Memory B cell (primary cell): ENCODE measurements at regions not wholly inside any gene's neighbourhood (a gene's known extent, or its start where the extent isn't known, plus 50 kb on each side); places are given as distances from the start of the nearest gene placed in this dataset.

Experiments
- ATAC-seq: fragments of 150-1000 bp; cut with Tn5 transposase; 2 replicates; pipeline ENCODE4 v1.10.0; 2021; ENCODE audit warnings: low read depth, mild to moderate bottlenecking, moderate library complexity
- DNase-seq, 2 donors: peaks; one replicate each; pipeline ENCODE4 v3.0.0; 2022; ENCODE audit warnings: low spot score in 2 of 2
- H3K27ac Mint-ChIP-seq: one replicate; pipeline ENCODE4 v1.8.0; 2022; ENCODE audit warnings: mild to moderate bottlenecking, moderate library complexity, mixed read lengths
- H3K27me3 Mint-ChIP-seq: one replicate; pipeline ENCODE4 v1.8.0; 2022; ENCODE audit warnings: mixed read lengths
- H3K36me3 Mint-ChIP-seq: one replicate; pipeline ENCODE4 v1.8.0; 2022; ENCODE audit warnings: mild to moderate bottlenecking, mixed read lengths
- H3K4me1 Mint-ChIP-seq: one replicate; pipeline ENCODE4 v1.8.0; 2022; ENCODE audit warnings: mixed read lengths
- H3K4me3 Mint-ChIP-seq: one replicate; pipeline ENCODE4 v1.8.0; 2022; ENCODE audit warnings: mild to moderate bottlenecking, moderate library complexity, mixed read lengths
- H3K9me3 Mint-ChIP-seq: one replicate; pipeline ENCODE4 v1.8.0; 2022; ENCODE audit warnings: mixed read lengths

GRCh38 chrX:110578270-110578669, 217.3 kb downstream of the CHRDL1 start:
- Mint-ChIP-seq H3K4me3 (no peak overlapping the region), H3K4me1 (no peaks in the 10 kb centered on the region), H3K9me3 (no peaks in the 10 kb centered on the region), H3K27ac (no peak overlapping the region), H3K36me3 (no peaks in the 10 kb centered on the region), H3K27me3 (no peaks in the 10 kb centered on the region)
- ATAC-seq (no peak), DNase-seq (no peak)

DNA sequence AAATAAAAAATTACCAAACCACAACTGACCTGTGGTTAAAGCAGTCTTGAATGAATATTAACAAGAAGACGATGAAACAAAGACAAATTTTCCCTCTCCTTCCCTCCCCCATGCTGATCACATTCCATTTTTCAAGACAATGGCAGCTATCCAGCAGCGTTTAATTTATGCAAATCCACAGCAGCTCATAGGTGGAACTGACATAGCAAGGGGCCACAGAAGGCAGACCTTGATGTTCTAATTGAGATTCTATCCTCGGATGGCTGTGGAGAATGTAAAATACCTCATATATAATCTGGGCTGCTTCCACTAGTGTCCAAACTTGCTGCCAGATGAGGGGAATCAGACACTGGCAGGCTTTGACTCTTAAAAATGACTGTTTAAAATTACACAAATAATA, 211.5 kb downstream of the CHRDL1 start:
- no peak overlapping the region for H3K27ac Mint-ChIP-seq
- no peak overlapping the region for H3K4me3 Mint-ChIP-seq
- no peaks in the 10 kb centered on the region for H3K9me3 Mint-ChIP-seq
- H3K4me1 Mint-ChIP-seq = no peaks in the 10 kb centered on the region
- no peaks in the 10 kb centered on the region for H3K36me3 Mint-ChIP-seq
- H3K27me3 Mint-ChIP-seq = peaks cover 1% of the 10 kb centered on the region
- DNase-seq (no peak), ATAC-seq (no peak)

- DNase-seq (no peak), ATAC-seq (no peak)
- H3K9me3 Mint-ChIP-seq = no peaks in the 10 kb centered on the region
- no peaks in the 10 kb centered on the region for H3K36me3 Mint-ChIP-seq
- no peak overlapping the region for H3K4me3 Mint-ChIP-seq
- H3K27me3 Mint-ChIP-seq = peaks cover 1% of the 10 kb centered on the region
- no peaks in the 10 kb centered on the region for H3K4me1 Mint-ChIP-seq
- H3K27ac Mint-ChIP-seq = no peak overlapping the region
Observed at GRCh38 chrX:110588164-110588563, 207.5 kb downstream of the CHRDL1 start.

- Mint-ChIP-seq H3K36me3 (no peaks in the 10 kb centered on the region), H3K4me1 (no peaks in the 10 kb centered on the region), H3K27me3 (peaks cover 1% of the 10 kb centered on the region), H3K9me3 (no peaks in the 10 kb centered on the region), H3K27ac (no peak overlapping the region), H3K4me3 (no peak overlapping the region)
- DNase-seq (no peak), ATAC-seq (no peak)
Observed at GRCh38 chrX:110588853-110589252, 206.8 kb downstream of the CHRDL1 start.

DNA sequence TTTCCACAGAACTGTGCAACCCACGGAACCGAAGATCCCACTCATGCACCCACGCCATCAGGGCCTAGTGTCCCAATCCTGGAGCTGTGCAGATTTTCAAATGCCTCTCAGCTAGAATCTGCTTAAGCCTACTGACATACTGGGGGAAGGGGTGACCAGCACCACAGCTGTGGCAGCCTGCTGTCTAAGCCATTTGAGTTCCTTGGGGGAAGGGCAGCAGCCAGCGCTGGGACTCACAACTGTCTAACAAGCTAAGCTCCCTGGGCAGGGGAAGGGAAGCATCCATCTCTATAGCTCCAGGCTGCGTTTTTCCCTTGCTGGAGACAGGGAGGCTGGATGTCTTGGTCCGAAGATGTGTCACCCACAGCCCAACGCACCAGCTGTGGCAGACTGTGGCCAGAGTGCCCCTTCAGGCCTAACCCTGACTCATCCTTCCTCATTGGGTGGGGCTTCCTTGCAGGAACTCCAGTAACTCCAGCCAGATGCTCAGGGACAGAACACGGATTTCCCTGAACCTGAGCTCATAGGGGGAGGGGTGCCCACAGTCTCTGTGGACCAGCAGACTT, 194.8 kb downstream of the CHRDL1 start:
- Mint-ChIP-seq H3K4me3 (no peak overlapping the region), H3K27ac (no peak overlapping the region), H3K9me3 (peaks cover 6% of the 10 kb centered on the region), H3K27me3 (no peaks in the 10 kb centered on the region), H3K36me3 (no peaks in the 10 kb centered on the region), H3K4me1 (no peaks in the 10 kb centered on the region)
- ATAC-seq (no peak), DNase-seq (no peak)

- H3K4me1 Mint-ChIP-seq = no peaks in the 10 kb centered on the region
- ATAC-seq (no peak), DNase-seq (no peak)
- H3K27me3 Mint-ChIP-seq = no peaks in the 10 kb centered on the region
- H3K36me3 Mint-ChIP-seq = no peaks in the 10 kb centered on the region
- H3K9me3 Mint-ChIP-seq = peaks cover 3% of the 10 kb centered on the region
- no peak overlapping the region for H3K4me3 Mint-ChIP-seq
- H3K27ac Mint-ChIP-seq = no peak overlapping the region
Observed at GRCh38 chrX:110614596-110614995, 181.0 kb downstream of the CHRDL1 start.
